ENCODE measurements at regions not wholly inside any gene's neighbourhood (a gene's known extent, or its start where the extent isn't known, plus 50 kb on each side); places are given as distances from the start of the nearest gene placed in this dataset.

DNA sequence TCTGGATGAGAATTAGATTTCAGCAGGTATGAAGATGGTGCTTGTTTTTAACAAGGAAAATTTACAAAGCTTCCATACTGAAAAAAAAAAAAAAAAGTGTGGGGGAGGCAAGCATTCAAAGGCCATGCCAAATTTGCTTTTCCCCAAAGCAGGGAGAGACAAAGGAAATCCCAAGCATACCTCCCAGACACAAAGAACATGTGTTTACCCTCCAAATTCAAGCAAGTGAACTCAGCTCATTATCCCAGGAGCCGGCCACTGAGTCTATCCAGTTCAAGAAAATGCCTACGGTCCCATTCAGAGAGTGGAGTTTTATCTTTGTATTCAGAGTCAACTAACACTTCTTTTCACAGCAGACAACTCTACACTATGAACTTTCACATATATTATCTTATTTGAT lies 102.7 kb upstream of the ID4 start:
- FAIRE-seq (no peak), ATAC-seq (no peak), DNase-seq (ENCODE audit: extremely low read depth in 1 of 4, low spot score in 3 of 4) (no peak)
- no peak overlapping the region for H3K4me2 ChIP-seq (ENCODE audit: insufficient read depth, low read length)
- H3K4me1 ChIP-seq (replicated peaks in 1 of 2; ENCODE audit: control insufficient read depth in 2 of 2, insufficient read depth in 2 of 2, low read length in 2 of 2): no peaks in the 10 kb centered on the region
- no peak overlapping the region for H3K4me3 ChIP-seq
- no peak overlapping the region for H3K9ac ChIP-seq (ENCODE audit: insufficient read depth in 1 of 2, low read depth in 2 of 2, low read length in 2 of 2)
- POLR2A ChIA-PET: no interaction called here
- WGBS (ENCODE audit: insufficient coverage, low coverage, missing lambda C conversion rate): 7% methylated on average over 2 of the region's 2 CpGs
- no peaks in the 10 kb centered on the region for H4K20me1 ChIP-seq (replicated peaks; ENCODE audit: control insufficient read depth, insufficient read depth, low read length)
- H3K9me1 ChIP-seq (ENCODE audit: control insufficient read depth, insufficient read depth, low read length): no peaks in the 10 kb centered on the region
- H3K27me3 ChIP-seq (ENCODE audit: control insufficient read depth in 2 of 2, insufficient read depth in 2 of 2, low read length in 2 of 2): no peaks in the 10 kb centered on the region
- H3K27ac ChIP-seq (ENCODE audit: extremely low read depth, low read depth, low read length): no peak overlapping the region
- no peaks in the 10 kb centered on the region for H3K36me3 ChIP-seq (ENCODE audit: control insufficient read depth, insufficient read depth, low read length)
- no peak overlapping the region for H2AFZ ChIP-seq (ENCODE audit: low read depth, low read length)
- H3K79me2 ChIP-seq (ENCODE audit: control insufficient read depth, insufficient read depth, low read length): no peaks in the 10 kb centered on the region
- in situ Hi-C loops (cut with MboI): no loop called here
- H3K9me3 ChIP-seq (replicated peaks; ENCODE audit: control insufficient read depth, insufficient read depth, low read depth, low read length): no peaks in the 10 kb centered on the region
- no TSS peak for BruUV-seq (replicated peaks)
- CTCF ChIA-PET (ENCODE audit: low intra/inter-chr PET ratio): no interaction called here
- intact Hi-C loops (cut with micrococcal nuclease): no loop called here
- TF ChIP-seq SMARCA4 (IDR thresholded peaks at IDR 0.05): no peak
- TF ChIP-seq, protein P1, sequence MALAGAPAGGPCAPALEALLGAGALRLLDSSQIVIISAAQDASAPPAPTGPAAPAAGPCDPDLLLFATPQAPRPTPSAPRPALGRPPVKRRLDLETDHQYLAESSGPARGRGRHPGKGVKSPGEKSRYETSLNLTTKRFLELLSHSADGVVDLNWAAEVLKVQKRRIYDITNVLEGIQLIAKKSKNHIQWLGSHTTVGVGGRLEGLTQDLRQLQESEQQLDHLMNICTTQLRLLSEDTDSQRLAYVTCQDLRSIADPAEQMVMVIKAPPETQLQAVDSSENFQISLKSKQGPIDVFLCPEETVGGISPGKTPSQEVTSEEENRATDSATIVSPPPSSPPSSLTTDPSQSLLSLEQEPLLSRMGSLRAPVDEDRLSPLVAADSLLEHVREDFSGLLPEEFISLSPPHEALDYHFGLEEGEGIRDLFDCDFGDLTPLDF (CRISPR knock-in tag; IDR thresholded peaks at IDR 0.05): no peak
- TF ChIP-seq RHOXF2B (CRISPR knock-in tag; conservative IDR thresholded peaks at IDR 0.05): no peak
- no peak for TF ChIP-seq SMAD2 (IDR thresholded peaks at IDR 0.05; ENCODE audit: low read depth, low read length)
- no peak for TF ChIP-seq RBBP5 (IDR thresholded peaks at IDR 0.05; ENCODE audit: borderline replicate concordance, insufficient read depth, low read length, poor library complexity, severe bottlenecking)
- TF ChIP-seq, protein P2, sequence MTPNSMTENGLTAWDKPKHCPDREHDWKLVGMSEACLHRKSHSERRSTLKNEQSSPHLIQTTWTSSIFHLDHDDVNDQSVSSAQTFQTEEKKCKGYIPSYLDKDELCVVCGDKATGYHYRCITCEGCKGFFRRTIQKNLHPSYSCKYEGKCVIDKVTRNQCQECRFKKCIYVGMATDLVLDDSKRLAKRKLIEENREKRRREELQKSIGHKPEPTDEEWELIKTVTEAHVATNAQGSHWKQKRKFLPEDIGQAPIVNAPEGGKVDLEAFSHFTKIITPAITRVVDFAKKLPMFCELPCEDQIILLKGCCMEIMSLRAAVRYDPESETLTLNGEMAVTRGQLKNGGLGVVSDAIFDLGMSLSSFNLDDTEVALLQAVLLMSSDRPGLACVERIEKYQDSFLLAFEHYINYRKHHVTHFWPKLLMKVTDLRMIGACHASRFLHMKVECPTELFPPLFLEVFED (CRISPR knock-in tag; conservative IDR thresholded peaks at IDR 0.05): no peak
- TF ChIP-seq, protein P3, sequence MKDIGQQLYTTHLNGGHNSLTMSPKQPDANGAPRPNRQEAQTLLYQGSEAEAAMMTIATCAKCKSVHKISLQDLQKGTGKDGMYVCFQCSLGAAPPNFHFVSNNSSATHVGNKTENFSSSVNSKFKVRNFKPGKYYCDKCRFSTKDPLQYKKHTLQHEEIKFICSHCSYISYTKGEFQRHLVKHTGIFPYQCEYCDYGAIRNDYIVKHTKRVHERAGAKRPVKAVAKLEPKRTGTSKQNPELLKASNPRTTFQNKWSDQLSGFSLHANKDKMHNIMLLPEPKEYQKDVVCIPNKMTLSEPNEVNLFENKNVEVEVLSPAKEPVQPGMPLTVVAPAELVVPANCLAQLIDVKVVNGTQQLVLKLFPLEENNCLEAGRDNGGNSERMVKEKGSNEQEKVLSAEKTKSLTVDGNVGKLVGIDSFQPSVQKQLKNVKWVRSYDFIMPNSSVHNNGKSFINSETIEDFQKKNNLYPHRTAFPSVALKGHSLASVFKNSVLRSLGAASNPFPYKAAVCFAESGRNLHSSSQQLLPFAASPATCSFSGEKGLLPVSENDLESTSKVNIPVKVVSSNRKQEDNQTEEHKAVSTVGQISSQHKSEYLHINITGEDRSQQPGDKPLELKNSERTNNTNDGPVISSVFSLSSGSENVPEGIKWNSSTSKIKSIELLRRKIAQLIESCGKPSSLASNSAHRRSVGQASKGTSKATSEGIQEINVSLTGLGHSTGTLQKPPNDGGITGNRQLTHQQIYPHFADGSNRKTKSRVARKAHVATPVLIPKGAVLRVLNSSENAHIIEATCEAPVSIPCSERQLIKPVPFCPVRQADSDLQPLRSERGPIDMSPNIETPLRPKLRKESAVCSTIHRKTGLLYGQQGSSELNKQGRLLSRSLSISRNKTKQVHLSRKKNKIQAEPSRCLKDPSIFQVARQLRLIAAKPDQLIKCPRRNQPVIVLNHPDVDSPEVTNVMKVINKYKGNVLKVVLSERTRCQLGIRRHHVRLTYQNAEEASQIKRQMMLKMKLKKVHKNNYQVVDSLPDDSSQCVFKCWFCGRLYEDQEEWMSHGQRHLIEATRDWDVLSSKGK (CRISPR knock-in tag; IDR thresholded peaks at IDR 0.05): no peak
- TF ChIP-seq, protein P4, sequence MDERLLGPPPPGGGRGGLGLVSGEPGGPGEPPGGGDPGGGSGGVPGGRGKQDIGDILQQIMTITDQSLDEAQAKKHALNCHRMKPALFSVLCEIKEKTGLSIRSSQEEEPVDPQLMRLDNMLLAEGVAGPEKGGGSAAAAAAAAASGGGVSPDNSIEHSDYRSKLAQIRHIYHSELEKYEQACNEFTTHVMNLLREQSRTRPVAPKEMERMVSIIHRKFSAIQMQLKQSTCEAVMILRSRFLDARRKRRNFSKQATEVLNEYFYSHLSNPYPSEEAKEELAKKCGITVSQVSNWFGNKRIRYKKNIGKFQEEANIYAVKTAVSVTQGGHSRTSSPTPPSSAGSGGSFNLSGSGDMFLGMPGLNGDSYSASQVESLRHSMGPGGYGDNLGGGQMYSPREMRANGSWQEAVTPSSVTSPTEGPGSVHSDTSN (CRISPR knock-in tag; IDR thresholded peaks at IDR 0.05; ENCODE audit: low read depth): no peak
- TF ChIP-seq, protein P4 (tag; conservative IDR thresholded peaks at IDR 0.05; ENCODE audit: low read depth): no peak
- TF ChIP-seq, protein P5, sequence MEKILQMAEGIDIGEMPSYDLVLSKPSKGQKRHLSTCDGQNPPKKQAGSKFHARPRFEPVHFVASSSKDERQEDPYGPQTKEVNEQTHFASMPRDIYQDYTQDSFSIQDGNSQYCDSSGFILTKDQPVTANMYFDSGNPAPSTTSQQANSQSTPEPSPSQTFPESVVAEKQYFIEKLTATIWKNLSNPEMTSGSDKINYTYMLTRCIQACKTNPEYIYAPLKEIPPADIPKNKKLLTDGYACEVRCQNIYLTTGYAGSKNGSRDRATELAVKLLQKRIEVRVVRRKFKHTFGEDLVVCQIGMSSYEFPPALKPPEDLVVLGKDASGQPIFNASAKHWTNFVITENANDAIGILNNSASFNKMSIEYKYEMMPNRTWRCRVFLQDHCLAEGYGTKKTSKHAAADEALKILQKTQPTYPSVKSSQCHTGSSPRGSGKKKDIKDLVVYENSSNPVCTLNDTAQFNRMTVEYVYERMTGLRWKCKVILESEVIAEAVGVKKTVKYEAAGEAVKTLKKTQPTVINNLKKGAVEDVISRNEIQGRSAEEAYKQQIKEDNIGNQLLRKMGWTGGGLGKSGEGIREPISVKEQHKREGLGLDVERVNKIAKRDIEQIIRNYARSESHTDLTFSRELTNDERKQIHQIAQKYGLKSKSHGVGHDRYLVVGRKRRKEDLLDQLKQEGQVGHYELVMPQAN (IDR thresholded peaks at IDR 0.05; ENCODE audit: borderline replicate concordance): no peak
